ENCODE measurements at regions not wholly inside any gene's neighbourhood (a gene's known extent, or its start where the extent isn't known, plus 50 kb on each side); places are given as distances from the start of the nearest gene placed in this dataset.
"Not testable (repeated sequence)": the region's sequence is repeated elsewhere in the genome, so short reads cannot be mapped to it uniquely, and the experiment has no call there.

GRCh38 chr9:22919423-22919822 is 472.8 kb downstream of the DMRTA1 start:
- Histone ChIP-seq H3K27me3 (ENCODE audit: control insufficient read depth, insufficient read depth) (no peaks in the 10 kb centered on the region), H3K9me3 (ENCODE audit: control insufficient read depth, low read length) (no peaks in the 10 kb centered on the region), H3K27ac (ENCODE audit: low read length) (no peak overlapping the region), H3K4me3 (ENCODE audit: low read length) (no peak overlapping the region), H3K4me1 (ENCODE audit: control insufficient read depth, insufficient read depth, low read length) (no peaks in the 10 kb centered on the region)
- 42% methylated on average over 1 of the region's 1 CpG for WGBS
- intact Hi-C loops (cut with DNase I), result no loop called here
- DNase-seq (no peak), ATAC-seq (no peak)

- WGBS, result 48% methylated on average over 3 of the region's 3 CpGs
- no peak overlapping the region for H3K4me3 ChIP-seq (ENCODE audit: low read length)
Measured at GRCh38 chr9:22921742-22922141, 475.1 kb downstream of the DMRTA1 start.

GRCh38 chr9:22922222-22922621 is 475.6 kb downstream of the DMRTA1 start:
- H3K4me3 ChIP-seq (ENCODE audit: low read length), result no peak overlapping the region
- 77% methylated on average over 4 of the region's 4 CpGs for WGBS
- H3K27ac ChIP-seq (ENCODE audit: low read length), result no peak overlapping the region
- DNase-seq (no peak), ATAC-seq (no peak)
- intact Hi-C loops (cut with DNase I), result no loop called here
- no peaks in the 10 kb centered on the region for H3K4me1 ChIP-seq (ENCODE audit: control insufficient read depth, insufficient read depth, low read length)
- H3K27me3 ChIP-seq (ENCODE audit: control insufficient read depth, insufficient read depth), result no peaks in the 10 kb centered on the region
- H3K9me3 ChIP-seq (ENCODE audit: control insufficient read depth, low read length), result no peaks in the 10 kb centered on the region

More at GRCh38 chr9:22921742-22922141, 475.1 kb downstream of the DMRTA1 start:
- Histone ChIP-seq H3K27ac (ENCODE audit: low read length) (no peak overlapping the region), H3K4me1 (ENCODE audit: control insufficient read depth, insufficient read depth, low read length) (no peaks in the 10 kb centered on the region), H3K27me3 (ENCODE audit: control insufficient read depth, insufficient read depth) (no peaks in the 10 kb centered on the region), H3K9me3 (ENCODE audit: control insufficient read depth, low read length) (no peaks in the 10 kb centered on the region)
- DNase-seq (no peak), ATAC-seq (no peak)
- intact Hi-C loops (cut with DNase I), result no loop called here

- ATAC-seq (no peak), DNase-seq (no peak)
- intact Hi-C loops (cut with DNase I), result no loop called here
- Histone ChIP-seq H3K4me3 (ENCODE audit: low read length) (no peak overlapping the region), H3K27me3 (ENCODE audit: control insufficient read depth, insufficient read depth) (no peaks in the 10 kb centered on the region), H3K27ac (ENCODE audit: low read length) (no peak overlapping the region), H3K9me3 (ENCODE audit: control insufficient read depth, low read length) (no peaks in the 10 kb centered on the region), H3K4me1 (ENCODE audit: control insufficient read depth, insufficient read depth, low read length) (no peaks in the 10 kb centered on the region)
- 95% methylated on average over 3 of the region's 3 CpGs for WGBS
Measured at GRCh38 chr9:22954550-22954949, 507.9 kb downstream of the DMRTA1 start.

- H3K27ac ChIP-seq (ENCODE audit: low read length), result no peak overlapping the region
- DNase-seq (no peak), ATAC-seq (no peak)
- no peak overlapping the region for H3K4me3 ChIP-seq (ENCODE audit: low read length)
- WGBS, result 77% methylated on average over 5 of the region's 5 CpGs
- H3K4me1 ChIP-seq (ENCODE audit: control insufficient read depth, insufficient read depth, low read length), result no peaks in the 10 kb centered on the region
- intact Hi-C loops (cut with DNase I), result no loop called here
- no peaks in the 10 kb centered on the region for H3K9me3 ChIP-seq (ENCODE audit: control insufficient read depth, low read length)
- H3K27me3 ChIP-seq (ENCODE audit: control insufficient read depth, insufficient read depth), result no peaks in the 10 kb centered on the region
Measured at GRCh38 chr9:22954964-22955363, 508.3 kb downstream of the DMRTA1 start.

GRCh38 chr9:22969350-22969979 is 522.8 kb downstream of the DMRTA1 start:
- intact Hi-C loops (cut with DNase I), result no loop called here
- no peak for ATAC-seq

GRCh38 chr9:22970434-22970975 is 523.9 kb downstream of the DMRTA1 start:
- Histone ChIP-seq H3K27ac (ENCODE audit: low read length) (no peak overlapping the region), H3K9me3 (ENCODE audit: control insufficient read depth, low read length) (no peaks in the 10 kb centered on the region), H3K4me3 (ENCODE audit: low read length) (no peak overlapping the region), H3K4me1 (ENCODE audit: control insufficient read depth, insufficient read depth, low read length) (no peaks in the 10 kb centered on the region), H3K27me3 (ENCODE audit: control insufficient read depth, insufficient read depth) (no peaks in the 10 kb centered on the region)
- DNase-seq (no peak), ATAC-seq (no peak)
- intact Hi-C loops (cut with DNase I), result no loop called here
- 78% methylated on average over 7 of the region's 7 CpGs for WGBS

More at GRCh38 chr9:22969350-22969979, 522.8 kb downstream of the DMRTA1 start:
- no peak for DNase-seq
- Histone ChIP-seq H3K27ac (ENCODE audit: low read length) (no peak overlapping the region), H3K4me1 (ENCODE audit: control insufficient read depth, insufficient read depth, low read length) (no peaks in the 10 kb centered on the region), H3K9me3 (ENCODE audit: control insufficient read depth, low read length) (no peaks in the 10 kb centered on the region), H3K27me3 (ENCODE audit: control insufficient read depth, insufficient read depth) (no peaks in the 10 kb centered on the region), H3K4me3 (ENCODE audit: low read length) (no peak overlapping the region)

GRCh38 chr9:22975951-22976350 is 529.3 kb downstream of the DMRTA1 start:
- intact Hi-C loops (cut with DNase I), result no loop called here
- WGBS, result 90% methylated on average over 3 of the region's 3 CpGs
- ATAC-seq, result no peak

GRCh38 chr9:22976454-22976853 is 529.8 kb downstream of the DMRTA1 start:
- Histone ChIP-seq H3K4me1 (ENCODE audit: control insufficient read depth, insufficient read depth, low read length) (no peaks in the 10 kb centered on the region), H3K4me3 (ENCODE audit: low read length) (no peak overlapping the region), H3K27ac (ENCODE audit: low read length) (no peak overlapping the region), H3K27me3 (ENCODE audit: control insufficient read depth, insufficient read depth) (no peaks in the 10 kb centered on the region), H3K9me3 (ENCODE audit: control insufficient read depth, low read length) (no peaks in the 10 kb centered on the region)
- DNase-seq (no peak), ATAC-seq (no peak)
- WGBS, result 75% methylated on average over 1 of the region's 1 CpG
- intact Hi-C loops (cut with DNase I), result no loop called here

More at GRCh38 chr9:22975951-22976350, 529.3 kb downstream of the DMRTA1 start:
- Histone ChIP-seq H3K27me3 (ENCODE audit: control insufficient read depth, insufficient read depth) (no peaks in the 10 kb centered on the region), H3K4me3 (ENCODE audit: low read length) (no peak overlapping the region), H3K27ac (ENCODE audit: low read length) (no peak overlapping the region), H3K9me3 (ENCODE audit: control insufficient read depth, low read length) (no peaks in the 10 kb centered on the region), H3K4me1 (ENCODE audit: control insufficient read depth, insufficient read depth, low read length) (no peaks in the 10 kb centered on the region)
- DNase-seq, result no peak

- ATAC-seq; H3K27me3 ChIP-seq (ENCODE audit: control insufficient read depth, insufficient read depth); H3K4me3 ChIP-seq (ENCODE audit: low read length); DNase-seq; H3K9me3 ChIP-seq (ENCODE audit: control insufficient read depth, low read length); intact Hi-C loops (cut with DNase I); H3K4me1 ChIP-seq (ENCODE audit: control insufficient read depth, insufficient read depth, low read length); H3K27ac ChIP-seq (ENCODE audit: low read length): not testable (repeated sequence)
- WGBS, result 88% methylated on average over 13 of the region's 13 CpGs
Measured at GRCh38 chr9:22980429-22980828, 533.8 kb downstream of the DMRTA1 start.

GRCh38 chr9:22986556-22986955 is 539.9 kb downstream of the DMRTA1 start:
- DNase-seq, result no peak
- no peak for ATAC-seq
- H3K4me3 ChIP-seq (ENCODE audit: low read length), result no peak overlapping the region
- H3K27me3 ChIP-seq (ENCODE audit: control insufficient read depth, insufficient read depth), result no peaks in the 10 kb centered on the region
- intact Hi-C loops (cut with DNase I), result no loop called here
- no peaks in the 10 kb centered on the region for H3K4me1 ChIP-seq (ENCODE audit: control insufficient read depth, insufficient read depth, low read length)
- no peaks in the 10 kb centered on the region for H3K9me3 ChIP-seq (ENCODE audit: control insufficient read depth, low read length)
- 68% methylated on average over 3 of the region's 3 CpGs for WGBS
- no peak overlapping the region for H3K27ac ChIP-seq (ENCODE audit: low read length)

GRCh38 chr9:22990349-22990748 is 543.7 kb downstream of the DMRTA1 start:
- Histone ChIP-seq H3K4me3 (ENCODE audit: low read length) (no peak overlapping the region), H3K4me1 (ENCODE audit: control insufficient read depth, insufficient read depth, low read length) (no peaks in the 10 kb centered on the region), H3K9me3 (ENCODE audit: control insufficient read depth, low read length) (no peaks in the 10 kb centered on the region), H3K27me3 (ENCODE audit: control insufficient read depth, insufficient read depth) (no peaks in the 10 kb centered on the region), H3K27ac (ENCODE audit: low read length) (no peak overlapping the region)
- ATAC-seq, result no peak
- 78% methylated on average over 4 of the region's 4 CpGs for WGBS
- DNase-seq, result no peak
- intact Hi-C loops (cut with DNase I), result no loop called here
